Smooth muscle cell (in vitro differentiated cells): ENCODE measurements at regions not wholly inside any gene's neighbourhood (a gene's known extent, or its start where the extent isn't known, plus 50 kb on each side); places are given as distances from the start of the nearest gene placed in this dataset.
"Not testable (repeated sequence)": the region's sequence is repeated elsewhere in the genome, so short reads cannot be mapped to it uniquely, and the experiment has no call there.

Experiments
- DNase-seq: peaks from one replicate; lab custom pipeline; 2025; ENCODE audit not compliant: unreplicated experiment; lab: John Stamatoyannopoulos, UW
- H2AFZ ChIP-seq: fragments of 200-600 bp; sonication (generic); 2 replicates; pipeline ENCODE4 v1.6.0; 2016; ENCODE audit warnings: antibody characterized with exemption, low read depth, mild to moderate bottlenecking
- H3F3A ChIP-seq: fragments of 200-600 bp; sonication (generic); 2 replicates; pipeline ENCODE4 v1.6.0; 2017; ENCODE audit warnings: antibody characterized with exemption, low read depth
- H3K27ac ChIP-seq: fragments of 200-600 bp; sonication (generic); 2 replicates; pipeline ENCODE4 v1.5.1; 2016; ENCODE audit warnings: low read depth, mild to moderate bottlenecking
- H3K27me3 ChIP-seq: fragments of 200-600 bp; sonication (generic); 2 replicates; pipeline ENCODE4 v1.6.1; 2016; ENCODE audit warnings: low read depth, mild to moderate bottlenecking
- H3K36me3 ChIP-seq: fragments of 200-600 bp; sonication (generic); 2 replicates; pipeline ENCODE4 v1.5.1; 2016; ENCODE audit warnings: low read depth
- H3K4me1 ChIP-seq: fragments of 200-600 bp; sonication (generic); 2 replicates; pipeline ENCODE4 v1.5.1; 2016; ENCODE audit warnings: low read depth
- H3K4me2 ChIP-seq: fragments of 200-600 bp; sonication (generic); 2 replicates; pipeline ENCODE4 v1.6.0; 2016; ENCODE audit warnings: mild to moderate bottlenecking
- H3K4me3 ChIP-seq: fragments of 200-600 bp; sonication (generic); 2 replicates; pipeline ENCODE4 v1.5.1; 2016; ENCODE audit warnings: mild to moderate bottlenecking
- H3K79me2 ChIP-seq: fragments of 200-600 bp; sonication (generic); 2 replicates; pipeline ENCODE4 v1.6.0; 2016; ENCODE audit warnings: low read depth, mild to moderate bottlenecking
- H3K9ac ChIP-seq: fragments of 200-600 bp; sonication (generic); 2 replicates; pipeline ENCODE4 v1.6.0; 2016; ENCODE audit warnings: low read depth
- H3K9me3 ChIP-seq: fragments of 200-600 bp; sonication (generic); replicated peaks from 2 replicates; pipeline ENCODE4 v1.5.1; 2016; ENCODE audit warnings: low read depth
- H4K20me1 ChIP-seq: fragments of 200-600 bp; sonication (generic); 2 replicates; pipeline ENCODE4 v1.6.0; 2016; ENCODE audit warnings: low read depth
- WGBS: methylation state at CpG from one replicate; pipeline ENCODE4 v1.1.7; 2016; ENCODE audit warnings: low lambda C conversion rate; 5-methylcytosine and 5-hydroxymethylcytosine counted together
- TF ChIP-seq, protein P1 (sequence below): fragments of 200-600 bp; sonication (generic); IDR thresholded peaks from 2 replicates; pipeline ENCODE4 v1.5.1; 2017; ENCODE audit warnings: borderline replicate concordance, mild to moderate bottlenecking, antibody characterized with exemption; ENCODE audit not compliant: insufficient read depth, poor library complexity, severe bottlenecking

DNA sequence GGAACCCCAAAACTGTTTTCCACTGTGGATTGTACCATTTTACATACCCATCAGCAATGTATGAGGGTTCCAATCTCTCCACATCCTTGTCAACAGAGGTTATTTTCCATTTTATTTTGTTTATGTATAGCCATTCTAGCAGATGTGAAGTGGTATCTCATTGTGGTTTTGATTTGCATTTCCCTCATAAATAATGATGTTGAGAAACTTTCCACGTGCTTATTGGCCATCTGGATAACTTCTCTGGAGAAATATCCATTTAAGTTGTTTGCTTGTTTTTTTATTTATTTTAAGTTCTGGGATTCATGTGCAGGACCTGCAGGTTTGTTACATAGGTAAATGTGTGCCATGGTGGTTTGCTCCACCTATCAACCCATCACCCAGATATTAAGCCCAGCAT, 280.2 kb upstream of the USP25 start:
- no peaks in the 10 kb centered on the region for H4K20me1 ChIP-seq
- TF ChIP-seq, protein P1, sequence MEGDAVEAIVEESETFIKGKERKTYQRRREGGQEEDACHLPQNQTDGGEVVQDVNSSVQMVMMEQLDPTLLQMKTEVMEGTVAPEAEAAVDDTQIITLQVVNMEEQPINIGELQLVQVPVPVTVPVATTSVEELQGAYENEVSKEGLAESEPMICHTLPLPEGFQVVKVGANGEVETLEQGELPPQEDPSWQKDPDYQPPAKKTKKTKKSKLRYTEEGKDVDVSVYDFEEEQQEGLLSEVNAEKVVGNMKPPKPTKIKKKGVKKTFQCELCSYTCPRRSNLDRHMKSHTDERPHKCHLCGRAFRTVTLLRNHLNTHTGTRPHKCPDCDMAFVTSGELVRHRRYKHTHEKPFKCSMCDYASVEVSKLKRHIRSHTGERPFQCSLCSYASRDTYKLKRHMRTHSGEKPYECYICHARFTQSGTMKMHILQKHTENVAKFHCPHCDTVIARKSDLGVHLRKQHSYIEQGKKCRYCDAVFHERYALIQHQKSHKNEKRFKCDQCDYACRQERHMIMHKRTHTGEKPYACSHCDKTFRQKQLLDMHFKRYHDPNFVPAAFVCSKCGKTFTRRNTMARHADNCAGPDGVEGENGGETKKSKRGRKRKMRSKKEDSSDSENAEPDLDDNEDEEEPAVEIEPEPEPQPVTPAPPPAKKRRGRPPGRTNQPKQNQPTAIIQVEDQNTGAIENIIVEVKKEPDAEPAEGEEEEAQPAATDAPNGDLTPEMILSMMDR, result no peak
- 52% methylated on average over 1 of the region's 1 CpG for WGBS

DNA sequence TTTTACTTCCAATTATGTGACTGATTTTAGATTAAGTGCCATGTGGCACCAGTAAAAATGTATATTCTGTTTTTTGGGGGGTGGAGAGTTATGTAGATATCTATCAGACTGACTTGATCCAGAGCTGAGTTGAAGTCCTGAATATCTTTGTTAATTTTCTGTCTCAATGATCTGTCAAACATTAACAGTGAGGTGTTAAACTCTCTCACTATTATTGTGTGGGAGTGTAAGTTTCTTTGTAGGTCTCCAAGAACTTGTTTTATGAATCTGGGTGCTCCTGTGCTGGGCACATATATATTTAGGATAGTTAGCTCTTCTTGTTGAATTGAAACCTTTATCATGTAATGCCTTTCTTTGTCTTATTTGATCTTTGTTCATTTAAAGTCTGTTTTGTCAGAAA, 276.5 kb upstream of the USP25 start:
- Histone ChIP-seq H3K4me2 (no peak overlapping the region), H2AFZ (no peak overlapping the region), H3F3A (no peaks in the 10 kb centered on the region), H3K9ac (no peak overlapping the region), H3K9me3 (no peaks in the 10 kb centered on the region), H3K4me3 (no peak overlapping the region), H3K27ac (no peak overlapping the region), H4K20me1 (no peaks in the 10 kb centered on the region), H3K36me3 (no peaks in the 10 kb centered on the region), H3K4me1 (no peaks in the 10 kb centered on the region), H3K27me3 (no peaks in the 10 kb centered on the region), H3K79me2 (no peaks in the 10 kb centered on the region)
- TF ChIP-seq, protein P1, result no peak
- DNase-seq, result no peak

More for the DNA sequence above, 280.2 kb upstream of the USP25 start:
- no peak overlapping the region for H3K4me3 ChIP-seq
- H3F3A ChIP-seq, result no peaks in the 10 kb centered on the region
- H3K4me1 ChIP-seq, result no peaks in the 10 kb centered on the region
- no peaks in the 10 kb centered on the region for H3K27me3 ChIP-seq
- no peak overlapping the region for H3K9ac ChIP-seq
- H3K36me3 ChIP-seq, result no peaks in the 10 kb centered on the region
- no peaks in the 10 kb centered on the region for H3K79me2 ChIP-seq
- no peak overlapping the region for H3K27ac ChIP-seq
- H2AFZ ChIP-seq, result no peak overlapping the region
- no peak overlapping the region for H3K4me2 ChIP-seq
- no peaks in the 10 kb centered on the region for H3K9me3 ChIP-seq
- DNase-seq, result no peak

DNA sequence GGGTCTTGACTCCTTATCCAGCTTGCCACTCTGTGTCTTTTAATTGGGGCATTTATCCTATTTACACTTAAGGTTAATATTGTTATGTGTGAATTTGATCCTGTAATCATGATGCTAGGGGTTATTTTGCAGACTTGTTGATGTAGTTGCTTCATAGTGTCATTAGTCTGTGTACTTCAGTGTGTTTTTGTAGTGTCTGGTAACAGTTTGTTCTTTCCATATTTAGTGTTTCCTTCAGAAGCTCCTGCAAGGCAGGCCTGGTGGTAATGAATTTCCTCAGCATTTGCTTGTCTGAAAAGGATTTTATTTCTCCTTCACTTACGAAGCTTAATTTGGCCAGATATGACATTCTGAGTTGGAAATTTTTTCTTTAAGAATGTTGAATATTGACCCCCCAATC, 276.0 kb upstream of the USP25 start:
- not testable (repeated sequence) for H4K20me1 ChIP-seq, DNase-seq, H3K36me3 ChIP-seq, H3F3A ChIP-seq, H3K4me3 ChIP-seq, H3K79me2 ChIP-seq, H2AFZ ChIP-seq, H3K9me3 ChIP-seq, H3K27ac ChIP-seq, H3K4me1 ChIP-seq, H3K4me2 ChIP-seq, H3K9ac ChIP-seq, H3K27me3 ChIP-seq
- 89% methylated on average over 1 of the region's 1 CpG for whole genome bisulfite sequencing

DNA sequence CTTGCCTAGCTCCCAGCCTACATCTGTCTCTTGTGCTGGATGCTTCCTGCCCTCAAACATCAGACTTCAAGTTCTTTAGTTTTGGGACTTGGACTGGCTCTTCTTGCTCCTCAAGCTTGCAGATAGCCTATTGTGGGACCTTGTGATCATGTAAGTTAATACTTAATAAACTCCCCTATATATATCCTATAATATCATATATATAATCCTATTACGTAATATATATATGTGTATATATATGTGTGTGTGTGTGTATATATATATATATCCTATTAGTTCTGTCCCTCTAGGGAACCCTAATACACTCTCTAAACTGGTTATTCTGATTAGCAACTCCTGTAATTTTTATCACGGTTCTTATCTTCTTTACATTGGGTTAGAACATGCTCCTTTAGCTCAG, 274.9 kb upstream of the USP25 start:
- not testable (repeated sequence) for H4K20me1 ChIP-seq, H3K4me3 ChIP-seq, H3K79me2 ChIP-seq, H3K4me1 ChIP-seq, H3F3A ChIP-seq, DNase-seq, H3K9me3 ChIP-seq, H3K4me2 ChIP-seq, H3K27ac ChIP-seq, H2AFZ ChIP-seq, H3K36me3 ChIP-seq, H3K27me3 ChIP-seq, H3K9ac ChIP-seq
- WGBS, result 96% methylated on average over 2 of the region's 2 CpGs

DNA sequence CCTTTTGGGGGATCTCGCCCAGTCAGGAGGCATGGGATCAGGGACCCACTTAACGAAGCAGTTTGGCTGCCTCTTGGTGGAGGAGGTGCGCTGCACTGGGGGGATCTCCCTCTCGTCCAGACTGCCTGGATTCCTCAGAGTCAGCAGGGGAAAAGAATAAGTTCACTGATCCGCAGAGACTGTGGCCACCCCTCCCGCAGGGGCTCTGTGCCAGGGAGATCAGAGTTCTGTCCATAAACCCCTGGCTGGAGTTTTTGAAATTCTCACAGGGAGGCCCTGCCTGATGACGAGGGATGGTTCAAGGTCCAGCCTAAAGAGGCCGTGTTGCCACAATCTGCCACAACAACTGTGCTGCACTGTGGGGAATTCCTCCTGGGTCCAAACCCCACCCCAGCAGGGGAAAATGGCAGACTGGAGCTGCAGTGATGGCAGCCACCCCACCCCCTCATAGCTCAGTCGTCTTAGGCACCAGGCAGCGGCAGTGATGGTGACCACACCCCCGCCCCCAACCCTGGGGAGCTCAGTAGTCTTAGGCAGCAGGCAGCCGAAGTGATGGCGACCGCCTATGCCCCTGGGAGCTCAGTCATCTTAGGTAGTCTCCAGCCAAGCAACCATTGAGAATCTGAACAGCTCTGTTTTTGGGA, 273.8 kb upstream of the USP25 start:
- TF ChIP-seq, protein P1, result no peak
- Histone ChIP-seq H3K4me1 (no peaks in the 10 kb centered on the region), H2AFZ (no peak overlapping the region), H3K27me3 (no peaks in the 10 kb centered on the region), H4K20me1 (no peaks in the 10 kb centered on the region), H3K9me3 (no peaks in the 10 kb centered on the region), H3K36me3 (no peaks in the 10 kb centered on the region), H3K4me3 (no peak overlapping the region), H3F3A (no peaks in the 10 kb centered on the region), H3K79me2 (no peaks in the 10 kb centered on the region), H3K4me2 (no peak overlapping the region), H3K27ac (no peak overlapping the region), H3K9ac (no peak overlapping the region)
- DNase-seq, result no peak
- WGBS, result 96% methylated on average over 14 of the region's 14 CpGs
